BJ (cell line): ENCODE measurements at regions not wholly inside any gene's neighbourhood (a gene's known extent, or its start where the extent isn't known, plus 50 kb on each side); places are given as distances from the start of the nearest gene placed in this dataset.

ENCODE experiments used
- CTCF ChIA-PET: fragments of 350-600 bp; formaldehyde crosslinking; extraction: SDS; loops from one replicate; lab custom pipeline; 2021; ENCODE audit warnings: antibody characterized with exemption, inconsistent platforms; lab: Yijun Ruan, JAX
- POLR2A ChIA-PET: fragments of 300-600 bp; sonication (Branson Sonifier 250); formaldehyde crosslinking; extraction: SDS; loops from one replicate; lab custom pipeline; 2021; ENCODE audit warnings: antibody characterized with exemption; lab: Charles Lee
- DNase-seq: peaks from one replicate; pipeline ENCODE4 v3.0.0-alpha.2; 2011; ENCODE audit warnings: low read depth
- H3K27me3 ChIP-seq: 2 replicates; pipeline ENCODE4 v1.6.0; 2011; ENCODE audit warnings: low read length; ENCODE audit not compliant: control insufficient read depth, insufficient read depth
- H3K36me3 ChIP-seq: 2 replicates; pipeline ENCODE4 v1.5.1; 2011; ENCODE audit warnings: low read length; ENCODE audit not compliant: control insufficient read depth, insufficient read depth
- H3K4me3 ChIP-seq: 2 replicates; pipeline ENCODE4 v1.5.1; 2011; ENCODE audit warnings: low read depth, mild to moderate bottlenecking, control low read depth, low read length
- TF ChIP-seq, protein P1 (sequence below): IDR thresholded peaks from 2 replicates; pipeline ENCODE4 v1.5.1; 2011; ENCODE audit warnings: low read depth, mild to moderate bottlenecking, control low read depth, inconsistent platforms, low read length, moderate library complexity; ENCODE audit not compliant: insufficient read depth

DNA sequence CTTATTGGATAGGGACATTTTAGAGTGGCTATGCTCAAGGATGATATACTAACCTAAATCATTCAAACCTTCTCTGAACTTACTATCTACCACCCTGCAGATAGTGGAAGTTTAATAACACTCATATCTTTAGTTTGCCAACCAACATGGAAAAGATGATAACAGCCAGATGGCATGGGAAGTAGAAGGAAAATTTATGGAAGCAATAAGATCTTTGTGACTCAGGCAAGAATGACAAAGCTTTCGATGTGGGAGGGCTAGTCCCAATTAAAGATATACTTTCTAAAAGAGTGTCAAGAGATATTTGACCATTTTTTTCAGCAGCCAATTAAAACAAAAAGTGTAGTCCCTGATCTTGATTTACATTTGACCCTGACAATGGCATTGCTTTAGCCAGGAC is 631.7 kb downstream of the RPS29 start:
- ChIA-PET CTCF (no interaction called here), POLR2A (no interaction called here)
- no peaks in the 10 kb centered on the region for H3K36me3 ChIP-seq
- TF ChIP-seq, protein P1, sequence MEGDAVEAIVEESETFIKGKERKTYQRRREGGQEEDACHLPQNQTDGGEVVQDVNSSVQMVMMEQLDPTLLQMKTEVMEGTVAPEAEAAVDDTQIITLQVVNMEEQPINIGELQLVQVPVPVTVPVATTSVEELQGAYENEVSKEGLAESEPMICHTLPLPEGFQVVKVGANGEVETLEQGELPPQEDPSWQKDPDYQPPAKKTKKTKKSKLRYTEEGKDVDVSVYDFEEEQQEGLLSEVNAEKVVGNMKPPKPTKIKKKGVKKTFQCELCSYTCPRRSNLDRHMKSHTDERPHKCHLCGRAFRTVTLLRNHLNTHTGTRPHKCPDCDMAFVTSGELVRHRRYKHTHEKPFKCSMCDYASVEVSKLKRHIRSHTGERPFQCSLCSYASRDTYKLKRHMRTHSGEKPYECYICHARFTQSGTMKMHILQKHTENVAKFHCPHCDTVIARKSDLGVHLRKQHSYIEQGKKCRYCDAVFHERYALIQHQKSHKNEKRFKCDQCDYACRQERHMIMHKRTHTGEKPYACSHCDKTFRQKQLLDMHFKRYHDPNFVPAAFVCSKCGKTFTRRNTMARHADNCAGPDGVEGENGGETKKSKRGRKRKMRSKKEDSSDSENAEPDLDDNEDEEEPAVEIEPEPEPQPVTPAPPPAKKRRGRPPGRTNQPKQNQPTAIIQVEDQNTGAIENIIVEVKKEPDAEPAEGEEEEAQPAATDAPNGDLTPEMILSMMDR: no peak
- no peak for DNase-seq
- no peaks in the 10 kb centered on the region for H3K27me3 ChIP-seq
- H3K4me3 ChIP-seq: no peak overlapping the region

DNA sequence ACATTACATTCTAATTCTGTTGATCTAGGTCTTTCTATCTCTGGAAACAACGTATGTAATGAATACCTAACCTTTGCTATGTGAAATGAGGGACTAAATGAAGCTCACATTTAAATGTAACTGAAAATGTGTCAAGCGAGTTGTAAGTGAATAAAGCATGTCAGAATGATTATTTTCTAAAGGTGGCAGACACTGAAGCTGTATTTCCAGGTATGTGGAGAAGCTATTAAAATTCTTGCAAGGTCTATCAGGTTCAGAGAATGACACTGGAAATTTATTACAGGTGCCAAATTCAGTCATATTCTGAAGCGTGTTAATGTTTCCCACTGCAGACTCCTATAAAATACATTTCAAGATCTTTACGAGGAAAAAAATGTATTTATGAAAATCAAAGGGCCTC is 641.4 kb downstream of the RPS29 start:
- POLR2A ChIA-PET: no interaction called here
- TF ChIP-seq, protein P1: no peak
- CTCF ChIA-PET: no interaction called here
- DNase-seq: no peak
- Histone ChIP-seq H3K36me3 (no peaks in the 10 kb centered on the region), H3K27me3 (no peaks in the 10 kb centered on the region), H3K4me3 (no peak overlapping the region)

DNA sequence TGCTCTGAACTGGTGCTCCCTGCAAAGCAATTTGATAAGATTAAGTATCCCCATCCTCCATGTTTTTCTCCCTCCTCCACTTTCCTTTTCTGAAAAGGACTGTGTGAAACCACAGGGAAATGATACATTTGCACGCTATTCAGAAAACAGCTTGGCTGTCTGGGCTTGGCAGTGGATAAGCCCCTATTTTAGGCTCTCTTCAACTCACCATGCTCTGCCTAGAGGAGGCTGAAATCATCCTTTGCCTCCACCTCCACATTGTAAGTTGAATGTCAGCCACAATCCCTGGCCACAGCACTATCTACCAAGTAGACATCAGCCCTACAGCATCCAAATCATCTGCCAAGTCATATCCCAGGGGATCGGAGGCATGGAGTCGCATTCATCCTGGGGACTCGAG is 642.3 kb downstream of the RPS29 start:
- CTCF ChIA-PET: no interaction called here

DNA sequence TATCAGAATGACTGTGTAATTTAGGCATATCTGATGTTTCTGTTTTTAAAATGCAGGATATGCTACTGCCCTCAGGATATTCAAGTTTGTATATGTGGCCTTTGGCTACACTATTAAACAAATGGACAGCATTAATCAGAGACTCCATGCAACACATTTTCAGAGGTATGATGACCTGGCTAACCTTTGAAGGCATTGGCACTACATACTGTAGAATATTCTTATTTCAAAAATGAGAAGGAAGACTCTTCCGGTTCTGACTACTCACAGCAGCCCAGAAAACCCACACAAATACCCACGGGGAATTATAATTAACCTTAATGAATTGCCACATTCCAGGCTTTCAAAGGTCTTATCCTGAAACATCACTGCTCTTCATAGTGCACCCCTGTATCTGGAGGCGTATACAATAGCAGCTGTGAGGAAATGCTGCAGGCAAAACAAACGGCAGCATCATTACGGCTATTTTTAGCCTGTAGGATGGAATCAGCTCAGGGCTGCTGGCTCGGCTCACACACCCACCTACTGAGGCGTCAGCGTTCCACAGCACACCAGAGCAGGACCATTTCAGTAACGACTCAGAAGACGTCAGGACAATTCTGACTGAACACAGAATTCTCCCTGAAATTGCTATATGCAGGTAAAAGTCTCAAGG is 648.5 kb downstream of the RPS29 start:
- Histone ChIP-seq H3K27me3 (no peaks in the 10 kb centered on the region), H3K36me3 (no peaks in the 10 kb centered on the region), H3K4me3 (no peak overlapping the region)
- CTCF ChIA-PET: no interaction called here
- TF ChIP-seq, protein P1: no peak
- DNase-seq: no peak
- POLR2A ChIA-PET: no interaction called here

More for the DNA sequence above, 642.3 kb downstream of the RPS29 start:
- POLR2A ChIA-PET: no interaction called here
- Histone ChIP-seq H3K36me3 (no peaks in the 10 kb centered on the region), H3K27me3 (no peaks in the 10 kb centered on the region), H3K4me3 (no peak overlapping the region)
- no peak for DNase-seq
- TF ChIP-seq, protein P1: no peak

DNA sequence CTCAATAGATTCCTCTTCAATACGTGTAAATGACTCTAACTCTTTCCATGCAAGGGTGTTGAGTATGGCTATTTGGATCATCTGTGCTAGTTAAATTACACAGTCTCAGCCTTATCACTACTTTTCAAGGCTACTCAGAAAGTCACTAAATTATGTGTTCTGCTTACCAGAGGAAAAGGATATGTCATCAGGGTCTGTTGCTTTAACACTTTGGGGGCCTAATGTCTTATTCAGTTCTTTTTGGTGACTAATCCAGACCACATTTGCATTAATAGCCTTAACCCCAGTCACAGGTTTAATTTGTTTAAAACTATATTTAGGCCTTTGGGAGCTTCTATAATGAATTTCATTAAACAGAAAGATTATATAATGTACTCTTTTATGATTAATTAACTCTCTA is 649.3 kb downstream of the RPS29 start:
- TF ChIP-seq, protein P1: no peak
- CTCF ChIA-PET: no interaction called here
- DNase-seq: no peak
- POLR2A ChIA-PET: interaction anchor here (0.5 kb wide), 1 partner anchor 272 kb away, joined by 3 read pairs; no protein-coding TSS in a partner anchor
- H3K4me3 ChIP-seq: no peak overlapping the region
- H3K36me3 ChIP-seq: no peaks in the 10 kb centered on the region
- no peaks in the 10 kb centered on the region for H3K27me3 ChIP-seq
